Kidney (tissue), 13 donors: ENCODE measurements at regions not wholly inside any gene's neighbourhood (a gene's known extent, or its start where the extent isn't known, plus 50 kb on each side); places are given as distances from the start of the nearest gene placed in this dataset.

ENCODE experiments used
- DNase-seq, 5 donors: peaks; one replicate each; pipeline ENCODE4 v3.0.0-alpha.2; 2013 to 2020
- FAIRE-seq: peaks from 2 replicates; lab custom pipeline; 2012; peaks lifted over from hg19 to GRCh38; lab: Jason Lieb, UNC
- H3K27ac ChIP-seq, 2 donors: one replicate each; pipeline ENCODE4 v1.7.0; 2013; ENCODE audit warnings: low read depth in 2 of 2, low read length in 2 of 2, inconsistent platforms in 1 of 2
- H3K27me3 ChIP-seq: one replicate; pipeline ENCODE4 v1.7.1; 2013; ENCODE audit warnings: low read length, inconsistent platforms; ENCODE audit not compliant: control insufficient read depth, insufficient read depth
- H3K36me3 ChIP-seq, 3 donors: one replicate each; pipeline versions ENCODE4 v1.7.0 to v1.7.1; 2013; ENCODE audit warnings: low read length in 3 of 3, control low read depth in 1 of 3, inconsistent platforms in 1 of 3; ENCODE audit not compliant: insufficient read depth in 3 of 3, control insufficient read depth in 2 of 3
- H3K4me1 ChIP-seq, 3 donors: one replicate each; pipeline versions ENCODE4 v1.7.0 to v1.7.1; 2013; ENCODE audit warnings: low read length in 3 of 3, inconsistent platforms in 1 of 3, low read depth in 1 of 3; ENCODE audit not compliant: control insufficient read depth in 2 of 3, insufficient read depth in 2 of 3
- H3K4me3 ChIP-seq, 3 donors: one replicate each; pipeline versions ENCODE4 v1.7.0 to v1.8.1; 2013; ENCODE audit warnings: low read length in 3 of 3, control low read depth in 1 of 3, inconsistent platforms in 1 of 3
- H3K9ac ChIP-seq, 3 donors: one replicate each; pipeline versions ENCODE4 v1.7.0 to v1.7.1; 2013; ENCODE audit warnings: low read length in 3 of 3, control low read depth in 1 of 3, inconsistent platforms in 1 of 3
- H3K9me3 ChIP-seq, 3 donors: one replicate each; pipeline versions ENCODE4 v1.7.0 to v1.7.1; 2013; ENCODE audit warnings: low read length in 3 of 3, control low read depth in 1 of 3, inconsistent platforms in 1 of 3; ENCODE audit not compliant: control insufficient read depth in 2 of 3, insufficient read depth in 1 of 3
- intact Hi-C: fragments of 100-400 bp; cut with DNase I; formaldehyde crosslinking; loops from one replicate; pipeline ENCODE4 v1.11.1; 2022
- TF ChIP-seq, protein P1 (sequence below): IDR thresholded peaks from 3 replicates; pipeline ENCODE4 v1.5.1; 2012; ENCODE audit warnings: mild to moderate bottlenecking, moderate library complexity, borderline replicate concordance; ENCODE audit not compliant: insufficient read depth; ENCODE audit errors: extremely low read depth
- donor health status: control.
- donor health status: control.
- donor health status: control.
- donor health status: control.
- donor health status: control.
- donor health status: DM: yes; HTN: yes; CAD: no.
- donor health status: Normal renal cell carcinoma (clear cell type).

DNA sequence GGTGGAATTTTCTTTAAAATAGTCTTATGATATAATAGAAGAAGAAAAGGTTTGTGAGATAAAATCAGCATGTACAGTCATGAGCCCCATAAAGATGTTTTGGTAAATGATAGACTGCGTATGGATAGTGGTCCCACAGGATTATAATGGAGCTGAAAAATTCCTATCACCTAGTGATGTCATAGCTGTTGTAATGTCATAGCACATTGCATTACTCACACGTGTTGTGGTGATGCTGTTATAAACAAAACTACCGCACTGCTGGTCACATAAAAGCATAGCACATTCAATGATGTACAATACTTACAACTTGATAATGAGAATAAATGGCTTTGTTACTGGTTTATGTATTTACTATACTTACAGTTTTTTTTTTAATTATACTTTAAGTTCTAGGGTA is 715.2 kb upstream of the HTR2C start:
- Histone ChIP-seq H3K36me3 (no peaks in the 10 kb centered on the region), H3K27ac (no peak overlapping the region), H3K27me3 (peaks cover 2% of the 10 kb centered on the region), H3K9me3 (no peaks in the 10 kb centered on the region), H3K4me1 (no peaks in the 10 kb centered on the region), H3K9ac (no peak overlapping the region), H3K4me3 (no peak overlapping the region)
- TF ChIP-seq, protein P1, sequence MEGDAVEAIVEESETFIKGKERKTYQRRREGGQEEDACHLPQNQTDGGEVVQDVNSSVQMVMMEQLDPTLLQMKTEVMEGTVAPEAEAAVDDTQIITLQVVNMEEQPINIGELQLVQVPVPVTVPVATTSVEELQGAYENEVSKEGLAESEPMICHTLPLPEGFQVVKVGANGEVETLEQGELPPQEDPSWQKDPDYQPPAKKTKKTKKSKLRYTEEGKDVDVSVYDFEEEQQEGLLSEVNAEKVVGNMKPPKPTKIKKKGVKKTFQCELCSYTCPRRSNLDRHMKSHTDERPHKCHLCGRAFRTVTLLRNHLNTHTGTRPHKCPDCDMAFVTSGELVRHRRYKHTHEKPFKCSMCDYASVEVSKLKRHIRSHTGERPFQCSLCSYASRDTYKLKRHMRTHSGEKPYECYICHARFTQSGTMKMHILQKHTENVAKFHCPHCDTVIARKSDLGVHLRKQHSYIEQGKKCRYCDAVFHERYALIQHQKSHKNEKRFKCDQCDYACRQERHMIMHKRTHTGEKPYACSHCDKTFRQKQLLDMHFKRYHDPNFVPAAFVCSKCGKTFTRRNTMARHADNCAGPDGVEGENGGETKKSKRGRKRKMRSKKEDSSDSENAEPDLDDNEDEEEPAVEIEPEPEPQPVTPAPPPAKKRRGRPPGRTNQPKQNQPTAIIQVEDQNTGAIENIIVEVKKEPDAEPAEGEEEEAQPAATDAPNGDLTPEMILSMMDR: no peak
- DNase-seq: no peak
- no peak for FAIRE-seq
- intact Hi-C loops: no loop called here

DNA sequence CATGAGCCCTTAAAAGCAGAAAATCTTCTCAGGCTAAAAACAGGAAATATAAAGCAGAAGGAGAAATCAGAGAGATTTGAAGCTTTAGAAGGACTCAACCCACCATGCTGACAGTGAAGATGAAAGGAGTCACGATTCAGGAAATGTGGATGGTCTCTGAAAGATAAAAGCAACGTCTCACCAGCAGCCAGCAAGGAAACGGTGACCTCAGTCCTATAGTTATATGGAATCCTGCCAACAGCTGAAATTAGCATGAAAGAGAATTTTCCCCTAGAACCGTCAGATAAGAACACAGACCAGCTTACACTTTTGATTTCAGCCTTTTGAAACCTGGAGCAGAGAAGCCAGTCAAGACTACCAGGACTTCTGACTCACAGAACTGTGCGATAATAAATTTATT is 715.7 kb upstream of the HTR2C start:
- Histone ChIP-seq H3K9me3 (no peaks in the 10 kb centered on the region), H3K9ac (no peak overlapping the region), H3K27me3 (peaks cover 2% of the 10 kb centered on the region), H3K27ac (no peak overlapping the region), H3K4me1 (no peaks in the 10 kb centered on the region), H3K36me3 (no peaks in the 10 kb centered on the region), H3K4me3 (no peak overlapping the region)
- intact Hi-C loops: no loop called here
- FAIRE-seq (no peak), DNase-seq (peak in 1 of 5 donors; percentile 12)
- TF ChIP-seq, protein P1: no peak

DNA sequence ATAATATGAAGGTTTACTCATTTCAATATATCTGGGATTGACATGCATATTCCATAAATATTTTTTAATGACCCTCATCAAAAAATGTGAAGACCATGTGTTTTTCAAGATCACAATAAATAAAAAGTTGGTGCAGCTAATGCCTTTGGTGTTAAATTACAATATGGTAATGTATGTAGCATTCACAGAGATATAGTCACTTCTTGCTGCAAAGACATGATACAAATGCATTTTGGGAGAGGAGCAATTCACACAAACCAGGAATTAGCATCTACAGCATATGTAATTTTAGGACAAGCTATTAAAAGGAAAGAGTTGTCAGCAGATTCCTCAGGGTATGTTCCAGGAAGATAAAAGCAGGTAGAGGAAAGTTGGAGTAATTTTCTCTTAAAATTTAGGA is 734.5 kb upstream of the HTR2C start:
- H3K4me3 ChIP-seq: no peak overlapping the region
- H3K27ac ChIP-seq: no peak overlapping the region
- no peaks in the 10 kb centered on the region for H3K9me3 ChIP-seq
- H3K36me3 ChIP-seq: no peaks in the 10 kb centered on the region
- H3K9ac ChIP-seq: no peak overlapping the region
- peaks cover 2% of the 10 kb centered on the region for H3K27me3 ChIP-seq
- TF ChIP-seq, protein P1: no peak
- FAIRE-seq: no peak
- no peak for DNase-seq
- intact Hi-C loops: no loop called here
- H3K4me1 ChIP-seq: no peaks in the 10 kb centered on the region
